ENCODE measurements at regions not wholly inside any gene's neighbourhood (a gene's known extent, or its start where the extent isn't known, plus 50 kb on each side); places are given as distances from the start of the nearest gene placed in this dataset.

GRCh38 chr21:26784974-26785373 lies 60.2 kb downstream of the ADAMTS1 start:
- DNase-seq (ENCODE audit: low spot score): no peak

GRCh38 chr21:26783466-26784195 lies 61.6 kb downstream of the ADAMTS1 start:
- no peak for DNase-seq (ENCODE audit: low spot score)

- DNase-seq (ENCODE audit: low spot score): no peak
Observed at GRCh38 chr21:26782747-26783146, 62.5 kb downstream of the ADAMTS1 start.

- DNase-seq (ENCODE audit: low spot score): no peak
Observed at GRCh38 chr21:26782331-26782730, 62.9 kb downstream of the ADAMTS1 start.

GRCh38 chr21:26781331-26781730 lies 63.9 kb downstream of the ADAMTS1 start:
- DNase-seq (ENCODE audit: low spot score): no peak

GRCh38 chr21:26777166-26777565 lies 68.0 kb downstream of the ADAMTS1 start:
- DNase-seq (ENCODE audit: low spot score): no peak

- DNase-seq (ENCODE audit: low spot score): no peak
Observed at GRCh38 chr21:26776310-26777021, 68.7 kb downstream of the ADAMTS1 start.

- no peak for DNase-seq (ENCODE audit: low spot score)
Observed at GRCh38 chr21:26773058-26773457, 72.2 kb downstream of the ADAMTS1 start.

- no peak for DNase-seq (ENCODE audit: low spot score)
Observed at GRCh38 chr21:26769613-26770188, 75.5 kb downstream of the ADAMTS1 start.

- no peak for DNase-seq (ENCODE audit: low spot score)
Observed at GRCh38 chr21:26766826-26767325, 78.3 kb downstream of the ADAMTS1 start.

- DNase-seq (ENCODE audit: low spot score): no peak
Observed at GRCh38 chr21:26761174-26761915, 83.9 kb downstream of the ADAMTS1 start.

- DNase-seq (ENCODE audit: low spot score): no peak
Observed at GRCh38 chr21:26759731-26760130, 85.5 kb downstream of the ADAMTS1 start.

- no peak for DNase-seq (ENCODE audit: low spot score)
Observed at GRCh38 chr21:26758083-26758880, 86.9 kb downstream of the ADAMTS1 start.

- no peak for DNase-seq (ENCODE audit: low spot score)
Observed at GRCh38 chr21:26756491-26757159, 88.6 kb downstream of the ADAMTS1 start.

- no peak for DNase-seq (ENCODE audit: low spot score)
Observed at GRCh38 chr21:26754853-26755252, 90.4 kb downstream of the ADAMTS1 start.

- no peak for DNase-seq (ENCODE audit: low spot score)
Observed at GRCh38 chr21:26753822-26754221, 91.4 kb downstream of the ADAMTS1 start.

GRCh38 chr21:26752849-26753248 lies 92.4 kb downstream of the ADAMTS1 start:
- DNase-seq (ENCODE audit: low spot score): no peak

GRCh38 chr21:26751305-26751704 lies 93.9 kb downstream of the ADAMTS1 start:
- DNase-seq (ENCODE audit: low spot score): no peak

GRCh38 chr21:26748066-26748465 lies 97.1 kb downstream of the ADAMTS1 start:
- no peak for DNase-seq (ENCODE audit: low spot score)

GRCh38 chr21:26747216-26747615 lies 98.0 kb downstream of the ADAMTS1 start:
- no peak for DNase-seq (ENCODE audit: low spot score)

- no peak for DNase-seq (ENCODE audit: low spot score)
Observed at GRCh38 chr21:26743524-26743923, 101.7 kb downstream of the ADAMTS1 start.

Measured in hematopoietic multipotent progenitor cell treated with erythropoietin and hydrocortisone succinate and interleukin-3 and kit ligand, for 17 days (in vitro differentiated cells).